GM23338 (cell line): ENCODE measurements at regions not wholly inside any gene's neighbourhood (a gene's known extent, or its start where the extent isn't known, plus 50 kb on each side); places are given as distances from the start of the nearest gene placed in this dataset.

Experiments used
- ATAC-seq: fragments of 200-7000 bp; cut with Tn5 transposase; 3 replicates; pipeline ENCODE4 v1.9.1; 2020
- DNase-seq: peaks from one replicate; pipeline ENCODE4 v3.0.0-alpha.2; 2015; ENCODE audit warnings: low spot score
- H2AFZ ChIP-seq: fragments of 200-600 bp; sonication (generic); 2 replicates; pipeline ENCODE4 v1.8.0; 2016; ENCODE audit warnings: antibody characterized with exemption, mild to moderate bottlenecking, moderate library complexity
- H3F3A ChIP-seq: fragments of 200-600 bp; sonication (generic); replicated peaks from 2 replicates; pipeline ENCODE4 v1.8.0; 2017; ENCODE audit warnings: antibody characterized with exemption, mixed run types, low read depth
- H3K27ac ChIP-seq: fragments of 200-600 bp; sonication (generic); 2 replicates; pipeline ENCODE4 v1.6.1; 2016; ENCODE audit warnings: low read depth
- H3K27me3 ChIP-seq: fragments of 200-600 bp; sonication (generic); 2 replicates; pipeline ENCODE4 v1.8.0; 2016; ENCODE audit warnings: mild to moderate bottlenecking, mixed run types, moderate library complexity; ENCODE audit not compliant: insufficient read depth
- H3K36me3 ChIP-seq: fragments of 200-600 bp; sonication (generic); 2 replicates; pipeline ENCODE4 v1.8.0; 2016; ENCODE audit warnings: mild to moderate bottlenecking; ENCODE audit not compliant: insufficient read depth
- H3K4me1 ChIP-seq: fragments of 200-600 bp; sonication (generic); 2 replicates; pipeline ENCODE4 v1.8.0; 2016; ENCODE audit warnings: mild to moderate bottlenecking, moderate library complexity; ENCODE audit not compliant: insufficient read depth
- H3K4me2 ChIP-seq: fragments of 200-600 bp; sonication (generic); 2 replicates; pipeline ENCODE4 v1.7.1; 2017; ENCODE audit warnings: mixed run types
- H3K4me3 ChIP-seq: fragments of 200-600 bp; sonication (generic); 2 replicates; pipeline ENCODE4 v1.6.1; 2016; ENCODE audit warnings: mixed run types
- H3K79me2 ChIP-seq: fragments of 200-600 bp; sonication (generic); replicated peaks from 2 replicates; pipeline ENCODE4 v1.8.0; 2017; ENCODE audit warnings: mild to moderate bottlenecking; ENCODE audit not compliant: insufficient read depth
- H3K9me2 ChIP-seq: fragments of 200-600 bp; sonication (generic); 2 replicates; pipeline ENCODE4 v1.8.0; 2017; ENCODE audit not compliant: insufficient read depth
- H4K20me1 ChIP-seq: fragments of 200-600 bp; sonication (generic); replicated peaks from 2 replicates; pipeline ENCODE4 v1.8.0; 2017; ENCODE audit warnings: mild to moderate bottlenecking; ENCODE audit not compliant: insufficient read depth
- H3K27ac Mint-ChIP-seq: 2 replicates; pipeline ENCODE4 v1.8.0; 2020; ENCODE audit warnings: inconsistent platforms, mild to moderate bottlenecking, moderate library complexity, mixed read lengths
- H3K27me3 Mint-ChIP-seq: 3 replicates; pipeline ENCODE4 v1.8.0; 2022; ENCODE audit warnings: low read depth, mild to moderate bottlenecking, moderate library complexity, mixed read lengths, inconsistent platforms; ENCODE audit not compliant: insufficient read depth, poor library complexity
- H3K36me3 Mint-ChIP-seq: 3 replicates; pipeline ENCODE4 v1.8.0; 2021; ENCODE audit warnings: low read depth, mild to moderate bottlenecking, inconsistent platforms, moderate library complexity, mixed read lengths
- H3K4me1 Mint-ChIP-seq: 3 replicates; pipeline ENCODE4 v1.8.0; 2020; ENCODE audit warnings: mild to moderate bottlenecking, inconsistent platforms, mixed read lengths
- H3K4me3 Mint-ChIP-seq: 3 replicates; pipeline ENCODE4 v1.8.0; 2021; ENCODE audit warnings: moderate library complexity, mild to moderate bottlenecking, inconsistent platforms, mixed read lengths
- H3K9me3 Mint-ChIP-seq: 3 replicates; pipeline ENCODE4 v1.8.0; 2020; ENCODE audit warnings: moderate library complexity, mild to moderate bottlenecking, inconsistent platforms, mixed read lengths
- CREB1 ChIP-seq: fragments of 250-450 bp; sonication (Bioruptor Pico); IDR thresholded peaks from 2 replicates; pipeline ENCODE4 v1.5.0; 2020; ENCODE audit warnings: low read depth, mild to moderate bottlenecking, moderate library complexity
- EZH2phosphoT487 ChIP-seq: fragments of 200-600 bp; sonication (generic); IDR thresholded peaks from one replicate; pipeline ENCODE4 v1.8.1; 2018; ENCODE audit warnings: antibody characterized with exemption; ENCODE audit not compliant: unreplicated experiment
- JUNB ChIP-seq: IDR thresholded peaks from one replicate; pipeline ENCODE4 v1.6.1; 2016; ENCODE audit warnings: antibody characterized with exemption; ENCODE audit not compliant: unreplicated experiment
- POLR2AphosphoS5 ChIP-seq: IDR thresholded peaks from 2 replicates; pipeline ENCODE4 v1.6.1; 2016; ENCODE audit warnings: antibody characterized with exemption, low read depth
- STAT1 ChIP-seq: IDR thresholded peaks from one replicate; pipeline ENCODE4 v1.6.1; 2016; ENCODE audit warnings: antibody characterized with exemption; ENCODE audit not compliant: unreplicated experiment
- ZNF331 ChIP-seq: fragments of 250-450 bp; sonication (Bioruptor Pico); IDR thresholded peaks from 2 replicates; pipeline ENCODE4 v1.5.0; 2020; ENCODE audit warnings: low read depth, mild to moderate bottlenecking, moderate library complexity
- TF ChIP-seq, protein P1 (sequence below): IDR thresholded peaks from 2 replicates; pipeline ENCODE4 v1.6.1; 2016; ENCODE audit warnings: antibody characterized with exemption
- TF ChIP-seq, protein P2 (sequence below): IDR thresholded peaks from one replicate; pipeline ENCODE4 v1.6.1; 2018; ENCODE audit warnings: antibody characterized with exemption; ENCODE audit not compliant: unreplicated experiment
- TF ChIP-seq, protein P3 (sequence below): fragments of 250-450 bp; sonication (Bioruptor Pico); IDR thresholded peaks from 2 replicates; pipeline ENCODE4 v1.5.0; 2020; ENCODE audit warnings: mild to moderate bottlenecking, moderate library complexity
- TF ChIP-seq, protein P4 (sequence below), 2 experiments: fragments of 200-600 bp in 1 of 2; sonication (generic) in 1 of 2; conservative IDR thresholded peaks; 2 replicates each; pipeline versions ENCODE4 v1.5.1 to v1.6.1; 2016 to 2017; ENCODE audit warnings: antibody characterized with exemption in 2 of 2, low read depth in 2 of 2, mild to moderate bottlenecking in 2 of 2, moderate library complexity in 1 of 2

DNA sequence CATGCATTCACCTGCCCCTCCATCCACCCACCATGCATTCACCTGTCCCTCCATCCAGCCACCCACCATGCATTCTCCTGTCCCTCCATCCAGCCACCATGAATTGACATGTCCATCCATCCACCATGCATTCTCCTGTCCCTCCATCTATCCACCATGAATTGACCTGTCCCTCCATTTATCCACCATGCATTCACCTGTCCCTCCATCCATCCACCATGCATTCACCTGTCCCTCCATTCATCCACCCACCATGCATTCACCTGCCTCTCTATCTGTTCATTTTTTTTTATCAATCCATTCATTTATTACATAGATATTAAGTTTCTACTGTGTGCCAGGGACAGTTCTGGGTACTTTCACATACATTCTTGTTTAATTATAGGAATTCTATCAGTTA, 69.2 kb downstream of the MYCN start:
- Histone ChIP-seq H2AFZ (no peak overlapping the region), H3K79me2 (no peaks in the 10 kb centered on the region), H3K36me3 (no peaks in the 10 kb centered on the region), H3K27me3 (no peaks in the 10 kb centered on the region), H3F3A (peaks cover 17% of the 10 kb centered on the region), H3K9me2 (0 out of 2 replicates have a peak, but pooled peaks cover 22% of the 10 kb centered on the region), H3K4me2 (no peak overlapping the region), H4K20me1 (no peaks in the 10 kb centered on the region), H3K4me3 (no peak overlapping the region), H3K27ac (no peak overlapping the region), H3K4me1 (peaks cover 30% of the 10 kb centered on the region)
- Mint-ChIP-seq H3K4me3 (no peak overlapping the region), H3K9me3 (peaks cover 5% of the 10 kb centered on the region; the same call in 2 of the 3 replicates), H3K27ac (no peak overlapping the region), H3K4me1 (peaks cover 27% of the 10 kb centered on the region), H3K27me3 (peaks cover 13% of the 10 kb centered on the region), H3K36me3 (no peaks in the 10 kb centered on the region)
- ATAC-seq (no peak), DNase-seq (no peak)
- TF ChIP-seq, protein P1, sequence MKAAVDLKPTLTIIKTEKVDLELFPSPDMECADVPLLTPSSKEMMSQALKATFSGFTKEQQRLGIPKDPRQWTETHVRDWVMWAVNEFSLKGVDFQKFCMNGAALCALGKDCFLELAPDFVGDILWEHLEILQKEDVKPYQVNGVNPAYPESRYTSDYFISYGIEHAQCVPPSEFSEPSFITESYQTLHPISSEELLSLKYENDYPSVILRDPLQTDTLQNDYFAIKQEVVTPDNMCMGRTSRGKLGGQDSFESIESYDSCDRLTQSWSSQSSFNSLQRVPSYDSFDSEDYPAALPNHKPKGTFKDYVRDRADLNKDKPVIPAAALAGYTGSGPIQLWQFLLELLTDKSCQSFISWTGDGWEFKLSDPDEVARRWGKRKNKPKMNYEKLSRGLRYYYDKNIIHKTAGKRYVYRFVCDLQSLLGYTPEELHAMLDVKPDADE = no peak
- TF ChIP-seq STAT1 (no peak), CREB1 (CRISPR knock-in tag) (no peak), JUNB (no peak), EZH2phosphoT487 (no peak), POLR2AphosphoS5 (no peak), ZNF331 (CRISPR knock-in tag) (no peak)
- TF ChIP-seq, protein P2, sequence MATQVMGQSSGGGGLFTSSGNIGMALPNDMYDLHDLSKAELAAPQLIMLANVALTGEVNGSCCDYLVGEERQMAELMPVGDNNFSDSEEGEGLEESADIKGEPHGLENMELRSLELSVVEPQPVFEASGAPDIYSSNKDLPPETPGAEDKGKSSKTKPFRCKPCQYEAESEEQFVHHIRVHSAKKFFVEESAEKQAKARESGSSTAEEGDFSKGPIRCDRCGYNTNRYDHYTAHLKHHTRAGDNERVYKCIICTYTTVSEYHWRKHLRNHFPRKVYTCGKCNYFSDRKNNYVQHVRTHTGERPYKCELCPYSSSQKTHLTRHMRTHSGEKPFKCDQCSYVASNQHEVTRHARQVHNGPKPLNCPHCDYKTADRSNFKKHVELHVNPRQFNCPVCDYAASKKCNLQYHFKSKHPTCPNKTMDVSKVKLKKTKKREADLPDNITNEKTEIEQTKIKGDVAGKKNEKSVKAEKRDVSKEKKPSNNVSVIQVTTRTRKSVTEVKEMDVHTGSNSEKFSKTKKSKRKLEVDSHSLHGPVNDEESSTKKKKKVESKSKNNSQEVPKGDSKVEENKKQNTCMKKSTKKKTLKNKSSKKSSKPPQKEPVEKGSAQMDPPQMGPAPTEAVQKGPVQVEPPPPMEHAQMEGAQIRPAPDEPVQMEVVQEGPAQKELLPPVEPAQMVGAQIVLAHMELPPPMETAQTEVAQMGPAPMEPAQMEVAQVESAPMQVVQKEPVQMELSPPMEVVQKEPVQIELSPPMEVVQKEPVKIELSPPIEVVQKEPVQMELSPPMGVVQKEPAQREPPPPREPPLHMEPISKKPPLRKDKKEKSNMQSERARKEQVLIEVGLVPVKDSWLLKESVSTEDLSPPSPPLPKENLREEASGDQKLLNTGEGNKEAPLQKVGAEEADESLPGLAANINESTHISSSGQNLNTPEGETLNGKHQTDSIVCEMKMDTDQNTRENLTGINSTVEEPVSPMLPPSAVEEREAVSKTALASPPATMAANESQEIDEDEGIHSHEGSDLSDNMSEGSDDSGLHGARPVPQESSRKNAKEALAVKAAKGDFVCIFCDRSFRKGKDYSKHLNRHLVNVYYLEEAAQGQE = no peak
- TF ChIP-seq, protein P3, sequence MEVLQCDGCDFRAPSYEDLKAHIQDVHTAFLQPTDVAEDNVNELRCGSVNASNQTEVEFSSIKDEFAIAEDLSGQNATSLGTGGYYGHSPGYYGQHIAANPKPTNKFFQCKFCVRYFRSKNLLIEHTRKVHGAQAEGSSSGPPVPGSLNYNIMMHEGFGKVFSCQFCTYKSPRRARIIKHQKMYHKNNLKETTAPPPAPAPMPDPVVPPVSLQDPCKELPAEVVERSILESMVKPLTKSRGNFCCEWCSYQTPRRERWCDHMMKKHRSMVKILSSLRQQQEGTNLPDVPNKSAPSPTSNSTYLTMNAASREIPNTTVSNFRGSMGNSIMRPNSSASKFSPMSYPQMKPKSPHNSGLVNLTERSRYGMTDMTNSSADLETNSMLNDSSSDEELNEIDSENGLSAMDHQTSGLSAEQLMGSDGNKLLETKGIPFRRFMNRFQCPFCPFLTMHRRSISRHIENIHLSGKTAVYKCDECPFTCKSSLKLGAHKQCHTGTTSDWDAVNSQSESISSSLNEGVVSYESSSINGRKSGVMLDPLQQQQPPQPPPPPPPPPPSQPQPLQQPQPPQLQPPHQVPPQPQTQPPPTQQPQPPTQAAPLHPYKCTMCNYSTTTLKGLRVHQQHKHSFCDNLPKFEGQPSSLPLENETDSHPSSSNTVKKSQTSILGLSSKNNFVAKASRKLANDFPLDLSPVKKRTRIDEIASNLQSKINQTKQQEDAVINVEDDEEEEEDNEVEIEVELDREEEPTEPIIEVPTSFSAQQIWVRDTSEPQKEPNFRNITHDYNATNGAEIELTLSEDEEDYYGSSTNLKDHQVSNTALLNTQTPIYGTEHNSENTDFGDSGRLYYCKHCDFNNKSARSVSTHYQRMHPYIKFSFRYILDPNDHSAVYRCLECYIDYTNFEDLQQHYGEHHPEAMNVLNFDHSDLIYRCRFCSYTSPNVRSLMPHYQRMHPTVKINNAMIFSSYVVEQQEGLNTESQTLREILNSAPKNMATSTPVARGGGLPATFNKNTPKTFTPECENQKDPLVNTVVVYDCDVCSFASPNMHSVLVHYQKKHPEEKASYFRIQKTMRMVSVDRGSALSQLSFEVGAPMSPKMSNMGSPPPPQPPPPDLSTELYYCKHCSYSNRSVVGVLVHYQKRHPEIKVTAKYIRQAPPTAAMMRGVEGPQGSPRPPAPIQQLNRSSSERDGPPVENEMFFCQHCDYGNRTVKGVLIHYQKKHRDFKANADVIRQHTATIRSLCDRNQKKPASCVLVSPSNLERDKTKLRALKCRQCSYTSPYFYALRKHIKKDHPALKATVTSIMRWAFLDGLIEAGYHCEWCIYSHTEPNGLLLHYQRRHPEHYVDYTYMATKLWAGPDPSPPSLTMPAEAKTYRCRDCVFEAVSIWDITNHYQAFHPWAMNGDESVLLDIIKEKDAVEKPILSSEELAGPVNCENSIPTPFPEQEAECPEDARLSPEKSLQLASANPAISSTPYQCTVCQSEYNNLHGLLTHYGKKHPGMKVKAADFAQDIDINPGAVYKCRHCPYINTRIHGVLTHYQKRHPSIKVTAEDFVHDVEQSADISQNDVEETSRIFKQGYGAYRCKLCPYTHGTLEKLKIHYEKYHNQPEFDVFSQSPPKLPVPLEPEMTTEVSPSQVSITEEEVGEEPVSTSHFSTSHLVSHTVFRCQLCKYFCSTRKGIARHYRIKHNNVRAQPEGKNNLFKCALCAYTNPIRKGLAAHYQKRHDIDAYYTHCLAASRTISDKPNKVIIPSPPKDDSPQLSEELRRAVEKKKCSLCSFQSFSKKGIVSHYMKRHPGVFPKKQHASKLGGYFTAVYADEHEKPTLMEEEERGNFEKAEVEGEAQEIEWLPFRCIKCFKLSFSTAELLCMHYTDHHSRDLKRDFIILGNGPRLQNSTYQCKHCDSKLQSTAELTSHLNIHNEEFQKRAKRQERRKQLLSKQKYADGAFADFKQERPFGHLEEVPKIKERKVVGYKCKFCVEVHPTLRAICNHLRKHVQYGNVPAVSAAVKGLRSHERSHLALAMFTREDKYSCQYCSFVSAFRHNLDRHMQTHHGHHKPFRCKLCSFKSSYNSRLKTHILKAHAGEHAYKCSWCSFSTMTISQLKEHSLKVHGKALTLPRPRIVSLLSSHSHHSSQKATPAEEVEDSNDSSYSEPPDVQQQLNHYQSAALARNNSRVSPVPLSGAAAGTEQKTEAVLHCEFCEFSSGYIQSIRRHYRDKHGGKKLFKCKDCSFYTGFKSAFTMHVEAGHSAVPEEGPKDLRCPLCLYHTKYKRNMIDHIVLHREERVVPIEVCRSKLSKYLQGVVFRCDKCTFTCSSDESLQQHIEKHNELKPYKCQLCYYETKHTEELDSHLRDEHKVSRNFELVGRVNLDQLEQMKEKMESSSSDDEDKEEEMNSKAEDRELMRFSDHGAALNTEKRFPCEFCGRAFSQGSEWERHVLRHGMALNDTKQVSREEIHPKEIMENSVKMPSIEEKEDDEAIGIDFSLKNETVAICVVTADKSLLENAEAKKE (CRISPR knock-in tag) = no peak
- TF ChIP-seq, protein P4, sequence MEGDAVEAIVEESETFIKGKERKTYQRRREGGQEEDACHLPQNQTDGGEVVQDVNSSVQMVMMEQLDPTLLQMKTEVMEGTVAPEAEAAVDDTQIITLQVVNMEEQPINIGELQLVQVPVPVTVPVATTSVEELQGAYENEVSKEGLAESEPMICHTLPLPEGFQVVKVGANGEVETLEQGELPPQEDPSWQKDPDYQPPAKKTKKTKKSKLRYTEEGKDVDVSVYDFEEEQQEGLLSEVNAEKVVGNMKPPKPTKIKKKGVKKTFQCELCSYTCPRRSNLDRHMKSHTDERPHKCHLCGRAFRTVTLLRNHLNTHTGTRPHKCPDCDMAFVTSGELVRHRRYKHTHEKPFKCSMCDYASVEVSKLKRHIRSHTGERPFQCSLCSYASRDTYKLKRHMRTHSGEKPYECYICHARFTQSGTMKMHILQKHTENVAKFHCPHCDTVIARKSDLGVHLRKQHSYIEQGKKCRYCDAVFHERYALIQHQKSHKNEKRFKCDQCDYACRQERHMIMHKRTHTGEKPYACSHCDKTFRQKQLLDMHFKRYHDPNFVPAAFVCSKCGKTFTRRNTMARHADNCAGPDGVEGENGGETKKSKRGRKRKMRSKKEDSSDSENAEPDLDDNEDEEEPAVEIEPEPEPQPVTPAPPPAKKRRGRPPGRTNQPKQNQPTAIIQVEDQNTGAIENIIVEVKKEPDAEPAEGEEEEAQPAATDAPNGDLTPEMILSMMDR (conservative IDR thresholded peaks at IDR 0.05; ENCODE audit: low read depth in 2 of 2) = no peak
